Adipocyte (in vitro differentiated cells): ENCODE measurements at regions not wholly inside any gene's neighbourhood (a gene's known extent, or its start where the extent isn't known, plus 50 kb on each side); places are given as distances from the start of the nearest gene placed in this dataset.
A peak's percentile ranks its signal among the peaks of the same experiment; 100 is the strongest.

Source experiments
- DNase-seq: peaks from one replicate; pipeline ENCODE4 v3.0.0-alpha.2; 2015; ENCODE audit warnings: low read depth
- H3K27me3 ChIP-seq: replicated peaks from 2 replicates; pipeline ENCODE4 v1.7.0; 2013; ENCODE audit warnings: mild to moderate bottlenecking, low read length, moderate library complexity; ENCODE audit not compliant: control insufficient read depth, insufficient read depth
- H3K36me3 ChIP-seq: 2 replicates; pipeline ENCODE4 v1.7.0; 2013; ENCODE audit warnings: low read length, mild to moderate bottlenecking, moderate library complexity; ENCODE audit not compliant: control insufficient read depth, insufficient read depth, severe bottlenecking
- H3K4me1 ChIP-seq: 2 replicates; pipeline ENCODE4 v1.7.0; 2013; ENCODE audit warnings: mild to moderate bottlenecking, low read length, moderate library complexity; ENCODE audit not compliant: control insufficient read depth, insufficient read depth
- H3K4me3 ChIP-seq: 2 replicates; pipeline ENCODE4 v1.7.0; 2013; ENCODE audit warnings: mild to moderate bottlenecking, low read length, moderate library complexity
- H3K9ac ChIP-seq: 2 replicates; pipeline ENCODE4 v1.7.0; 2013; ENCODE audit warnings: mild to moderate bottlenecking, low read length, moderate library complexity
- H3K9me3 ChIP-seq: 2 replicates; pipeline ENCODE4 v1.7.0; 2013; ENCODE audit warnings: mild to moderate bottlenecking, low read length, moderate library complexity; ENCODE audit not compliant: control insufficient read depth

DNA sequence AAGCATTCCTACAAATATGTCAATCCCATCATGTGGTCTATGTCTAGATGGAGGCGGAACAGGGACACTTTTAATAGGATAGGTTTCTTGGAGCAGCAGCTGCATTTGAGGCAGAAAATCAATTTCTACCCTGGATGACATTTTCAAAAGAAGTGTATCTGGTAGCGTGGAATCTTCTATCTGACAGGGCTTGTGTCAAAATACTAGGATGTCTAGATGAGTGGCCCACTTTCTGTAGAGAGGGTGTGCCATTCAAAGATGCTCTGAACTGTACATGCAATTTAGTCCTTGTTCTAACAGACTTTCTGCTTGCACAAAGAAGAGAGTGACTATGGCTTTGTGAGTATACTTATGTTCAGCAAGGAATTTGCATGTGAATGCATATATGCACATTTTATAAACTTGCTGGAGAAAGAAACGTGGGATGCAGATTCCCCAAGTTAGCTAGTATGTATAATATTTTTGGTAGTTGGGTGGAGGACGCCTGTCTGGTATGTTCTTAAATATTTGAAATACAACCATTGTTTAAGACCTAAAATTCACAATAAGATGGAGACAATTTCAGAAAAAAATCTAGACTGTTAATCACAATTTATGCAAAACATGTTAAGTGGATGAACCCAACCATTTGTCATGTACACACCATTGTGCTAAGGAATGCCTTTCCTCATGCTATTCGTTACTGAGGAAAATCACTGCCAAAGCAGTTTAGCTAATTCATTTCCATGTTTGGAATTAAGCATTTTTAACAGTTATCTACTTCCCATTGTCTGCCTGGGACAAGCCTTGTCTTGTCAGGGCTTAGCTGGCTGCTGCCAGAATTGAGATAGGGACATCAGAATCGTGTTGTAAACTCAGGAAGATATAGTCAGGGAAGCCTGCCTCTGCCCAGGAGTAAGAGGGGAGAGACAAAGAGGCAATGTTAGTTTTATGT is 129.1 kb upstream of the MEF2C start:
- no peak overlapping the region for H3K4me3 ChIP-seq
- no peaks in the 10 kb centered on the region for H3K27me3 ChIP-seq
- no peak overlapping the region for H3K9ac ChIP-seq
- H3K36me3 ChIP-seq: no peaks in the 10 kb centered on the region
- no peaks in the 10 kb centered on the region for H3K9me3 ChIP-seq
- DNase-seq: no peak
- peaks cover 9% of the 10 kb centered on the region for H3K4me1 ChIP-seq

DNA sequence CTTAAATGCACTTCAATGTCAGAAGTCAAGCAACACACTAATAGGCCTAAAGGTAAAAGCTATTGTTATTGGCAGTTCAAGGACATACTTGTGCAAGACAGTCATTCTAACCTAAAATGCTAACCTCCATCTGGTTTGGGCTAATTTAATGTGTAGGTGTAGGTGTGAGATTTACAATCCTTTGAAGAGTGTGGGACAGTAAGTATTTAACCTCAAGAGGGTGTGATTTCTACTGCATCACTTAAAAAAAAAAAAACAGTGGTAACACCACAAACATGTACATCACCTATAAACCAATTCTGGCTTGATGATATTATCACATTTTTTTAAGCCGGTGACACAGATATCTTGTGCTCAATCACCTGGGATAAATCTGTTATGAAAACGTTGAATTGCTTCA is 127.5 kb upstream of the MEF2C start:
- Histone ChIP-seq H3K4me1 (no peaks in the 10 kb centered on the region), H3K9me3 (no peaks in the 10 kb centered on the region), H3K4me3 (no peak overlapping the region), H3K36me3 (no peaks in the 10 kb centered on the region), H3K9ac (no peak overlapping the region), H3K27me3 (no peaks in the 10 kb centered on the region)
- DNase-seq: no peak

DNA sequence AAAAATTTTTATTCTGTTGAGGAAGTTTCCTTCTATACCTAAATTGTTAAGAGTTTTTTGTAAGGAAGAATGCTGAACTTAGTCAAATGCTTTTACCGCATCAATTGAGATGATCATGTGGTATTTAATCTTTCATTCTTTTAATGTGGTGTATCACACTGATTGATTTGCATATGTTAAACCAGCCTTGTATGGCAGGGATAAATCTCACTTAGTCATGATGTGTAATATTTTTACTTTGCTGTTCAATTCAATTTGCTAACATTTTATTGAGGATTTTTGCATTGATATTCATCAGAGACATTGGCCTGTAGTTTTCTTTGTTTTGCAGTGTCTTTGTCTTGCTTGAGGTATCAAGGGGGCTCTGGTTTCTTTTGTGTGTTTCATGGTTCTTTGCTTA is 125.3 kb upstream of the MEF2C start:
- no peak for DNase-seq
- no peak overlapping the region for H3K9ac ChIP-seq

DNA sequence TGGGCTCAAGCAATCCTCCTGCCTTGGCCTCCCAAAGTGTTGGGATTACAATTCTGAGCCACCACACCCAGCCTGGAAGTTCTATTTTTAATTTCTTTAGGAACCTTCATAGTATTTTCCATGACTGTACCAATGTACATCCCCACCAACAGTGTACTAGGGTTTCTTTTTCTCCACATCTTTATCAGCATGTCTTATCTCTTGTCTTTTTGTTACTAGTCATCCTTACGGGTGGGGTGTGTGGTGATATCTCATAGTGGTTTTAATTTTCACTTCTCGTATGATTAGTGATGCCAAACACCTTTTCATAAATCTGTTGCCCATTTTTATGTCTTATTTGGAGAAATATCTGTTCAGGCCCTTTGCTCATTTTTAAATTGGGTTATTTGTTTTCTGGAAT is 123.0 kb upstream of the MEF2C start:
- Histone ChIP-seq H3K9me3 (no peaks in the 10 kb centered on the region), H3K4me3 (no peak overlapping the region)
- no peak for DNase-seq

More for the DNA sequence above, 125.3 kb upstream of the MEF2C start:
- Histone ChIP-seq H3K36me3 (no peaks in the 10 kb centered on the region), H3K4me3 (no peak overlapping the region), H3K27me3 (no peaks in the 10 kb centered on the region), H3K9me3 (no peaks in the 10 kb centered on the region), H3K4me1 (no peaks in the 10 kb centered on the region)

DNA sequence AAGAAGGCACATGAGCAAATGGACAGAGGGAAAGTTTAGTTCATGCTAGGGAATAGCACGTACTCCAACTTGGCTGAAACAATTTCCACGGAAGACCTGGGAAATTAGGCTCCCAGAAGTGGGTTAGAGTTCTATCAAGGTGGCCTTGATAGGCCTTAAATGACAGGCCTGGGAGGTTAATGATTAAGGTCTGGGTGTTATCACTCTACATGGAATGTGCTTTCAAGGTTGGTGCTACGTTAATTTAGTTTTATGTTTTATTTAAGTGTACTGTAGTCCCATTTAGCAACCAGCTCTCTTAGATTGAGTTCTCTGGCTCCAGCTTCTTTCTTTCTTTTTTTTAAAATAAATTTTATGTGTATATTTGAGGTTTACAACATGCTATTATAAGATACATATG is 121.4 kb upstream of the MEF2C start:
- H3K9ac ChIP-seq: no peak overlapping the region
- H3K9me3 ChIP-seq: no peaks in the 10 kb centered on the region
- no peak overlapping the region for H3K4me3 ChIP-seq
- peaks cover 10% of the 10 kb centered on the region for H3K4me1 ChIP-seq
- DNase-seq: no peak
- no peaks in the 10 kb centered on the region for H3K36me3 ChIP-seq
- H3K27me3 ChIP-seq: no peaks in the 10 kb centered on the region

More for the DNA sequence above, 123.0 kb upstream of the MEF2C start:
- Histone ChIP-seq H3K36me3 (no peaks in the 10 kb centered on the region), H3K9ac (no peak overlapping the region), H3K4me1 (peaks cover 10% of the 10 kb centered on the region), H3K27me3 (no peaks in the 10 kb centered on the region)

DNA sequence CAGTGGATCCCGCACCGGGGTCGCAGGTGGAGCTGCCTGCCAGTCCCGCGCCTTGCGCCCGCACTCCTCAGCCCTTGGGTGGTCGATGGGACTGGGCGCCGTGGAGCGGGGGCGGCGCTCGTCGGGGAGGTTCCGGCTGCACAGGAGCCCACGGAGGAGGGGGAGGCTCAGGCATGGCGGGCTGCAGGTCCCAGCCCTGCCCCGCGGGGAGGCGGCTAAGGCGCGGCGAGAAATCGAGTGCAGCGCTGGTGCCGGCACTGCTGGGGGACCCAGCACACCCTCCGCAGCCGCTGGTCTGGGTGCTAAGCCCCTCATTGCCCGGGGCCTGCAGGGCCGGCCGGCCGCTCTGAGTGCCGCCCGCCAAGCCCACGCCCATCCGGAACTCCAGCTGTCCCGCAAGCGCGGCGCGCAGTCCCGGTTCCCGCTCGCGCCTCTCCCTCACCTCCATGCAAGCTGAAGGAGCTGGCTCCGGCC is 120.6 kb upstream of the MEF2C start:
- Histone ChIP-seq H3K36me3 (no peaks in the 10 kb centered on the region), H3K9me3 (no peaks in the 10 kb centered on the region), H3K4me3 (no peak overlapping the region), H3K9ac (no peak overlapping the region), H3K27me3 (no peaks in the 10 kb centered on the region), H3K4me1 (peaks cover 10% of the 10 kb centered on the region)
- no peak for DNase-seq

DNA sequence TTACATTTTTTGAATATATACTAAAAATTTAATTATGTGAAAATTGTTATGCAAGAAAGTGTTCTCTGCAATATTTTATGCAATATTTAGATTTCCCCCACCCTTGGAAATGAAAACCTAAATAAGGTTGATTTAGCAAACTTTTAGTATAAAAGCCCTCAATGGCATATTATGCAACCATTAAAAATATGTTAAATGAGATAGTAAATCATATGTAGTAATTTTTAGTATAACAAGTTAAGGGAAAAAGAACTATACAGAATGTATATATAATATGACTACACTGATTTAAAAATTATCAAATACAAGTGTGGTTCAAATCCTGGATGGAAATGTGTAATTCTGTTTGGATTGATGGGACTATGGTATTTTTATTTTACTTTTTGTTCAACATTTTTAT is 116.9 kb upstream of the MEF2C start:
- H3K4me3 ChIP-seq: no peak overlapping the region
- no peaks in the 10 kb centered on the region for H3K9me3 ChIP-seq
- no peaks in the 10 kb centered on the region for H3K27me3 ChIP-seq
- no peak overlapping the region for H3K9ac ChIP-seq
- no peak for DNase-seq
- no peaks in the 10 kb centered on the region for H3K36me3 ChIP-seq
- H3K4me1 ChIP-seq: peaks cover 10% of the 10 kb centered on the region

DNA sequence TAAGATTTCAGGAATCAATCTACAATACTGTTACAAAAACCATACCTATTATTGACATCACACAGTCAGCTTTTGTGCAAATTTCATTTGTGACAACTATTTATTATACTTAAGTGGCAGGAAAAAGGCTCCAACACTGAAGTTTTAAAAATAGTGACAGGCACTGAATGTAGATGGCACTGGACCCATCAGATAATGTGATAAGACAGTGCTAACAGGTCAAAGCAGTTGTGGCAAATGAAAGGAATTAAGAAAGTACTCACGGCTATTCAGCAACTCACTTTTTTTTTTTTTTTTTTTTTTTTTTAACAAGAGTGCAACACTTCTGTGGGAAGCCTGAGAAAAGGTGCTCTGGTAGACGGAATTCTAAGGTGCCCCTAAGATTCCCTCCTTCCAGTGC is 115.0 kb upstream of the MEF2C start:
- Histone ChIP-seq H3K27me3 (no peaks in the 10 kb centered on the region), H3K4me1 (peaks cover 10% of the 10 kb centered on the region), H3K4me3 (no peak overlapping the region), H3K9me3 (no peaks in the 10 kb centered on the region), H3K9ac (no peak overlapping the region), H3K36me3 (no peaks in the 10 kb centered on the region)
- DNase-seq: no peak

DNA sequence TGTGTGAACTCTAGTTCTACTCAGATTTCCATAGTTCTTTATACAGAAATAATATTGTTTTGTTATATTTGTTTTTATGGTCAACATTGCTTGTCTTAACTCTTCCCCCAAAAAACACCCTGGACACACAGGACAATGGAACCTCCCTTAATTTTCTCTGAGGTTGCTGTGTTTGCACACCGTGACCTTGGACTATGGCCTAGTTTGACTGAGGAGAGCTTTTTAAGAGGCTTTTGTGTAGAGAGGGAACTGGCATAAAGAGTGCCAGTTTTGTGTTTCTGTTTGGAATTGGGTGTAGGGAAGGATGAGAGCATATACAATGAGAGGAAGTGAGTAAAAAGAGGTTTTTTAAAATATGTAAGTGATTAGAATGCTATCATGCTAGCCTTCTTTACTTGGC is 101.1 kb upstream of the MEF2C start:
- no peak for DNase-seq
- Histone ChIP-seq H3K4me3 (no peak overlapping the region), H3K27me3 (no peaks in the 10 kb centered on the region), H3K9me3 (no peaks in the 10 kb centered on the region), H3K4me1 (no peaks in the 10 kb centered on the region), H3K9ac (no peak overlapping the region), H3K36me3 (no peaks in the 10 kb centered on the region)

DNA sequence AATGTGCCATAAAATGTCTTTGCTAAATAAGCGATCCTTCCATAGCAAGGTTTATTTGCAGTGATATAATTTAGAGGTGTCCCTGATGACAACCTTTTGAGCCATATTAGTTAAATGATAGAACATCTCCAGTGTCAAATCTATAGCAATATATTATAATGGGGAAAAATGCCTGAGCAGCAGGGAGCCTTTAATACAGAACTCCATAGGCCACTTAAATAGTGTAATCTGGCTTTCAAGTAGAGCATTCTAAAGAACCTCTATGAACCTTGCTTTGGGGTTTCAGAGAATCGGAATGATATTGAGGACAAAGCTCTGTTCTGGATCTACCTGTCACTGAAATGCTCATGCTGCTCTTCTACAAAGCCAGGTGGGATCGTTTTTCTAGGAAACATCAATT is 96.7 kb upstream of the MEF2C start:
- Histone ChIP-seq H3K9ac (no peak overlapping the region), H3K27me3 (no peaks in the 10 kb centered on the region), H3K4me3 (no peak overlapping the region), H3K9me3 (no peaks in the 10 kb centered on the region), H3K4me1 (peaks cover 8% of the 10 kb centered on the region), H3K36me3 (no peaks in the 10 kb centered on the region)
- DNase-seq: no peak

DNA sequence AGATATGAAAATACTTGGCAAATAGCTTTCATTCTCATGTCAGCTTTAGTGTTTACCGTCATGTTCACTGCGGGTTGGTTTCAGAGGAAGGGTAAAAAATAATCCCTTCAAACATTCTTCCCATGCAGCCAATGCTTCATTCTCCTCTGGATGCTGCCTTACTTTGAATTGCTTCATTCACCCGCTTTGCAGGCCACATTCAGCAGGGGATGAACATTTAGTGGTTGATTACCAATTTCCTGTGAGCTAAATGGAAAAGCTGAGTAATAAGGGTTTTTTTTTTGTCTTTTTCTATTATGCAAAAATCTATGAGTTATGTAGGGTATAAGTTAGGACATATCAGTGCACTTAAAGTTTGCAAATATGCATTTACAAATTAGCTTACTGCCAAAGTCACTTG is 96.3 kb upstream of the MEF2C start:
- no peaks in the 10 kb centered on the region for H3K9me3 ChIP-seq
- no peaks in the 10 kb centered on the region for H3K36me3 ChIP-seq
- peak; percentile 63 for DNase-seq
- H3K4me1 ChIP-seq: peaks cover 8% of the 10 kb centered on the region
- H3K4me3 ChIP-seq: no peak overlapping the region
- H3K9ac ChIP-seq: no peak overlapping the region
- no peaks in the 10 kb centered on the region for H3K27me3 ChIP-seq
